Medulla oblongata (tissue), 1 donor: ENCODE measurements at regions not wholly inside any gene's neighbourhood (a gene's known extent, or its start where the extent isn't known, plus 50 kb on each side); places are given as distances from the start of the nearest gene placed in this dataset.
A peak's percentile ranks its signal among the peaks of the same experiment; 100 is the strongest.

Source experiments
- DNase-seq: peaks from one replicate; pipeline ENCODE4 v3.0.0-alpha.2; 2015; ENCODE audit errors: extremely low spot score

DNA sequence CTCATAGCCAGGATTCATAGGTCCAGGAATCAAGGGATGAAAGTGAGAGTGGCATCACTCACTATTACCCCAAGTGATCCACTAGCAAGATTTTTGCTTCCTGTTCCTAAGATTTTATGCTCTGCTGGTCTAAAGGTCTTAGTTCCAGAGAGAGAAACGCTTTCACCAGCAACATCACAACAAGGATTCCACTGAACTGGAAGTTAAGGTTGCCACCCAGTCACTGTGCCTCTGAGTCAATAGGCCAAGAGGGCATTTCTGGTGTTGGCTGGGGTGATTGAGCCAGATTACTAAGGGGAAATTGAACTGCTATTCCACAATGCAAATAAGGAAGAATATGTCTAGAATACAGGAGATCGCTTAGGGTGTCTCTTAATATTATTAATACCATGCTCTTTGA is 142.5 kb upstream of the ARID2 start:
- no peak for DNase-seq

DNA sequence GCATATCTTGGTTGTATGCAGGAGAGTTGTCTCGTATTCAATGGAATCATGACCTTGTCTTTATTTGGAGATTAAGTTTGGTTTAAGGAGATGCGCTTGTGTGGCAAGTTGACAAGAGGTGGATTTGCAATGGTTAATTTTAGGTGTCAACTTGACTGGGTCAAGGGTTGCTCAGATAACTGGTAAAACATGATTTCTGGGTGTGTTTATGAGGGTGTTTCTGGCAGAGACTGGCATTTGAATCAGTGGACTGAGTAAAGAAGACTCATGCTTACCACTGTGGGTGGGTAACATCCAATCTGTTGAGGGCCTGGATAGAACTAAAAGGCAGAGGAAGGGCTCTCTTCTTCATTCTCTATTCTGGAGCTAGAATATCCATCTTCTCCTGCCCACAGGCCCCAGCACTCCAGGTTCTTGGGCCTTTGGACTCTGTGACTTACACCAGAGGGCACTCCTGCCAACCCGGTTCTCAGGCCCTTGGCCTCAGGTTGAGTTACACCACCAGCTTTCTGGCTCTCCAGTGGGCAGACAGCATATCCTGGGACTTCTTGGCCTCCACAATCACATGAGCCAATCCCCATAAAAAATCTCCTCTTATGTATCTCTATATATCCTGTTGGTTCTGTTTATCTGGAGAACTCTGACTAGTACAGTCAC is 141.5 kb upstream of the ARID2 start:
- DNase-seq = no peak

DNA sequence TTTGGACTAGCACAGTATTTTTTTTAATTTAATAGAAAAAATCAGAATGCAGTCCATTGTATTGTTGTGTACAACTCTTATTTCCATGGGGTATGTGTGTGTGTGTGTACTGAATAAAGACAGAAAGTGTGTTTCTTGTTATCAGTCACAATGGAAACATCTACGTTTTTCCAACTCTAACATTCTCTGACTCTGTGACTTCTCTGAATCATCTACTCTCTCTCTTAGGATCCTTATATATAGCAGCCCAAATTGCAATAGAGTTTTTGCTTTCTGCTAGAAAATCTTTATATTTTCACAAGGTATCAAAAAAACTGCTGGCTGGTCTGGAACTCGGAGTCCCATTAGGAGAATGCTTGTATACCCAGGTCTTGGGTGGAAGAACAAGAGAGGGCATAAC is 138.9 kb upstream of the ARID2 start:
- no peak for DNase-seq

DNA sequence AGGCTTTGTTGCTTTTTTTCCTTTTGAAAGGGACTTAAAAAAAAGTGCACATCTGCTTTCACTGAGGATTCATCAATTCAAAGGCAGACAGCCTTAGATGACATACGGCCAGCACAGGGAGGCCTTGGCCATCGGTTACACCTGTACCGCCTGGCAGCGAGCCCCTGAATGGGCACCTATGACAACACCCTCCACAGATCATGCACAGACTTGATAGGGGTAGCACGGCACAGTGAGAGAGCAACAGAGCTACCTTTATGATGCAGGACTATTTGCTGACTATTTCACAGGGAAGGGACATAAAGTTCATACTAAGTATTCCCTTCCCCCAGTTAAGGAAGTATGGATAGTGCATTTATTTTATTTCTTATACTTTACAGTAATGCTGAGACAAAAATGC is 137.9 kb upstream of the ARID2 start:
- no peak for DNase-seq

DNA sequence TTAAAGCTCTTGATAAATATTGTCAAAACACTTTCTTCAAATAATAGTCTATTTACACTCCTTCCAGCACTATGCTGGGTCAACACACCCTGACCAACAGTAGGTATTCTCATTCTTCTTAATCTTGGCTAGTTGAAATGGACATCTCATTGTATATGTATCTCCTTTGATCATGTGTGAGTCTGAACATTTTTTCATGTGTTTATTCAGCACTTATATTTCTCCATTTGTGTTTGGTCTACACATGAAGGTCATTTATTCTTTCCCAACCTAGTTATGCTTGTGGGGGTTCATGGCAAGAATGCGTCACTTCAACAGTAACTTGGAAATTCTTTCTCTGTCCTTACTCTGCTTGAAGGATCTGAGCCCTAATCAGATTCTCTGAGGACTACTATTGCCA is 133.1 kb upstream of the ARID2 start:
- DNase-seq = no peak

DNA sequence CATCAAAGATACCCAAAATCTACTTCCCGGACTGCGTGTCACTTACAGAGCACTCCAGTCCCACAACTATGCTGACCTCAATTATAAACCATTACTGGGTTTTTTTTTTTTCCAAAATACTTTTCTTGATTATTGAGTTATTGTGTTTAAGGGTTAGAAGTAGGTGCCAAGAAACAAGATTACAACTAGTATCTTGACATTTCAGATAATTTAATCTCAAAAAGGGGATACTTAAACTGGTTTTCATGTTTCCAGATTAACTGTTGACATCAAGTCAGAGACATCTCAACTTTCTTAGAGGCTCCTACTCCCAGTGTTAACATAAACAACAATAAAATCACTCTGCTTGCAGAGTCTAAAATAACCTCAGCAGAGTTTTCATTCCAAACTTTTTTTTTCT is 131.2 kb upstream of the ARID2 start:
- DNase-seq = no peak

DNA sequence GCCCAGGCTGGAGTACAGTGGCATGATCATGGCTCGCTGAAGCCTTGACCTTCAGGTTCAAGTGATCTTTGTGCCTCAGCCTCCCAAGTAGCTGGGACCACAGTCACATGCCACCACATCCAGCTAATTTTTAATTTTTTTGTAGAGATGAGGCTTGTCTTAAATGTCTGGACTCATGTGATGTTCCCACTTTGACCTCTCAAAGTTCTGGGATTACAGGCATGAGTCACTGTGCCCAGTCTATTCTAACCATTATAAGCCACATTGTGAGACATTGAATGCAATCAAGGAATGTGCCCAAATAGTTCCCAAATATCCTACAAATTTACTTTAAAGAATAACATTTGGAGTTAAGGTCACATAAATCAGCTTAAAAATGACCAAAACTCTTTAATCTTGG is 130.7 kb upstream of the ARID2 start:
- DNase-seq = no peak

DNA sequence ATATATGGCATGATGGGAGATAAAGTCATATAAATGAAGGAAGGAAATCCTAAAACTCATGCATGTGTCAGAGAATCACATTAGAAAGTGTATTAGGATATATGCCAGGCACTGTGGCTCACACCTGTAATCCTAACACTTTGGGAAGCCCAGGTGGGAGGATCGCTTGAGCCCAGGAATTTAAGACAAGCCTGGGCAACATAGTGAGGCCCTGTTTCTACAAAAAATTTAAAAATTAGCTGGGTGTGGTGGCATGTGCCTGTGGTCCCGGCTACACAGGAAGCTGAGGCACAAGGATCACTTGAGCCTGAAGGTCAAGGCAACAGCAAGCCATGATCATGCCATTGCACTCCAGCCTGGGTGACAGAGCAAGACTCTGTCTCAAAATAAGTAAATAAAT is 130.3 kb upstream of the ARID2 start:
- DNase-seq = no peak

DNA sequence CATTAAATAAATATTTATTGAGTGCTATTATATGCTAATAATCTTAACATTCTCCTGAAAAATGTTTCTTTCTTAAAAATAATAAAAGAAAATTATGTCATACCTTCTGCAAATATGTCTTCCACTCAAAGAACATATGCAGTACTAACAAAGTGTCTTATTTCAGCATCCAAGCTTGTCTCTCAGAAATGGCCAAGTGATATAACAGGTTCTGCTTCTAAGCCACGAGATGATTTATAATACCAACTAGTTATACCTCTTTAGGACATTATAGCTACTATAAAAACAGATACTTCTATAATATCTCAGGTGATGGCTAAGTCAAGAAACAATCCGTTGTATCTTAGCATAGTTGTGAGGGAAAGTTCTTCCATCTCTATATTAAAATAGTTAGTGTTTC is 128.1 kb upstream of the ARID2 start:
- DNase-seq = no peak

DNA sequence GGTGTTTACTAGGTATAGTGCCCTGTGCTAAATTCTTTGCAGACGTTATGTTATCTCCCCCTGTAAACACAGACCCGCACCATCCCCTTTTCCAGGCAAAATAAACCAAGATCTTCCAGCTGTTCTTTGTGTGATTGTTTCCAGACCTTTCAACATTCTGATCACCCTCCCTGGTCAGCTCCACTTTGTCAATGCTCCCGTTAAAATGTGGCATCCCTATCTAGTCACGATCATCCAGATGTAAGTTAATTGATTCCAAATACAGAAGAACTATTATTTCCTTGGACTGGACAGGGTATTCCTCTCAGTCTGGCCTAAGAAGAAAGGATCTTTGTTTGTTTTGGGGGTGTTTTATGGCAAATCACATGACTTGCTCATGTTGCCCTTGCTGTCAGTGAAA is 127.6 kb upstream of the ARID2 start:
- DNase-seq = peak; percentile 68

DNA sequence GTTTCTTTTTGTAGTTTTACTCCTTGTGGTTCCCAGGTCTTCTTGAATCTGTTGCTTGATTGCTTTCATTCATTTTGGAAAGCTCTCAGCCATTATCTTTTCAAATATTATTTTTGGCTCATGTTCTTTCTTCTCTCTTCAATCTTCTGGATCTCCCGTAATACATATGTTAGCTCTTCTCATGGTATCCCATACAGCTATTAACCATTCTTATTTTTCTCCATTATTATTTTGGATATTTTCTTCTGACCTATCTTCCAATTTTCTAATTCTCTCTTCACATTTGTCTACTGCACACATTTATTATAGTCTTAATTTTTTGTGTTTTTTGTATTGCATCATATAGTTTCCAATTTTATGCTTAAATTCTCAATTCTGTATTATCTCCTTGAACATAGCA is 123.9 kb upstream of the ARID2 start:
- DNase-seq = no peak

DNA sequence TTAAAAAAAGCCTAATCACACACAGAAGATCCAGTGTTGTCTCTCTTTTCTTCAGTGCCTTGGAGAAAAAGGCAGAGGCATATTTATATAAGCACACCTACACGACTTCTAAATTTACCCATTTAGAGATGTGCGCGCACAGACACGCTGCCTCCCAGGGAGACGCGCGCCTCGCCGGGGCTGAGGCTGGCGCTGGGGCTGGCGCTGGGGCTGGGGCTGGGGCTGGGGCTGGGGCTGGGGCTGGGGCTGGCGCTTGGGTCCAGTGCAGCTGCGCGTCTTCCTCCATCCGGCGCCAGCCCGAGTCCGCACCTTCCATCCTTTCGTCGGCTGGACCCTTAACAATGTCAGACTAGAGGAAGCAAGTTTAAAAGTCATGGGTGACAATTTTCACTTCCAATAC is 118.4 kb upstream of the ARID2 start:
- no peak for DNase-seq

DNA sequence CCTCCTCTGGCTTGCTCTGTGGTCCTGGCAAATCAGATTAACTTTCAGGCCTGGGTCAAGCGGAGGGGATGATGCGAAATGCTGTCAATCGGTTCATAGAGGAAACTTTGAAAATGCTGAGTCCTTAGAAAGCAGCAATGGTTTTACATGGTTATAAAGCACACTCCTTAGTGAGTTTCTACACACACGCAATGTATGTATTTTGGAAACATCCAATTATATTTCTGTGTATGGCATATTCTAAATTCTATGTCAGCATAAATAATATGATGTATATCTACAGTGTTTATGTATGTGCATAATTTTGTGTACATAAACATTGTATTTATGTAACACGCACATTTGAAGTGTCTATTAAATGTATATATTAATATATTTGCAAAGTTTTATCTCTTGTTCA is 118.0 kb upstream of the ARID2 start:
- no peak for DNase-seq

DNA sequence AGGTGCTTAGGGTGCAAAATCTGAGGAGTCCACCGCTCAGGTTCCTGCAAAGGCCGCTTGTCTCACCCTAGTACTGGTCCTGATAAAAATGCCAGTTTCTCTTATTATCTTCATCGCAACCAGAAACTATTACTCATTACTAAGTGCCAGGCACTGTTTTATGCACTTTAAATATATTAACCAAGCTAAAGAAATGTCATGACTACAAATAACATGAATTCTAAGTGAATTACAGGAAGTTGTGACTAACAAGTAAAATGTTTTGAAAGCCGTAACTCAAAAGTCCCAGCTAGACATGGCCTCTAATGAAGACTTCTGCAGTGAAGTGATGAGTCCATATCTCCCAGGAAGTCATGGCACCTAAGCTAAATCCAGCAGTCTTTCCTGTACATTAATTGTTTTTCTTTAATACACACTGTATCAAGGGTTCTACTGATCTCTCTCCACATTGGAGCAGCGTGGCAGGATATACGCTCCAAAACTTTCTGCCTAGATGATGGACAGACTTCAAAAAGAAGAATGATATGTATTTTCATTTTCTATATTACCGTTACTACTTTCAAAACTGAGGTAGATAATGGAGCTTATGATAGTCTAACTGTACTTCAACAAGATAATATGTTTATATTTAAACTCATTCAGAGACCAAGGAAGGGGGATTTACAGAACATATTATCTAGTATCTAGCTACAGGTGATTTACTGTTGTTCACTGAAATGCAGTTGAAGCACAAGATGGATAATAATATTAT is 117.3 kb upstream of the ARID2 start:
- DNase-seq = no peak

DNA sequence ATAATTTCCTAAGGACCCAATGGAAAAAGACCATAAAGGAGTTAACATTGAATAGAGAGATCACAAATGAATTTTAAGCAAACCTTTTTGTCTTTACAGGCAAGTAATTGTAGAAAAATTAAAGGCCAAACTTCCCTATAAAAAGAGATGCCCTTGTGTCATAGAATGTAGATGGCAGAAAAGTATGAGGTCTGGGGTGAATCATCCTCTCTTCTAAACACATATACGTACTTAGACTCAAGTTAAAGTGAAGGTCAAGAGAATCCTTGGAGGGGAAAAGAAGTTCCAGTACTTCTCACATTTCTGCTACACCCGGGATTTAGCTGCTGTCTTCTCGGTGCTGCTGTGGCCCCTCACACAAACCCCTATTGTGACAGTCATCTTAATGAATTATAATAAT is 116.2 kb upstream of the ARID2 start:
- DNase-seq = no peak

DNA sequence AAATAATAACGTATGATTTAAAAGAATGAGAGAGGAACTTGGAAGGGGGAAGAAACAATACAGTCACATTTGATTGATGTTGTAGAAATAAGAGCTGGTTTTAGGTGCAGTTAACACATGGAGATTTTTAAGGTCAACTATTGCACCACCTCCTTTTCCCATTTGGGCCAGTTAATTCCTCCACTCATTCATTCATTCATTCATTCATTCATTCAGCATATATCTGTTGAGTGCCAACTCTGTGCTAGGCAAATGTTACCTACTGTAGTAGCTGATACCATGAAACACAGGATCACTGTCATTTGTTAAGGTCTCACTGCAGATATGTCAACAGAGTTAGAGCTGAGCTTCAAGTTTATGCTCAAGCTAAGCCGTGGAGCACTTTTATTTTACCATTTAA is 115.7 kb upstream of the ARID2 start:
- DNase-seq = no peak

DNA sequence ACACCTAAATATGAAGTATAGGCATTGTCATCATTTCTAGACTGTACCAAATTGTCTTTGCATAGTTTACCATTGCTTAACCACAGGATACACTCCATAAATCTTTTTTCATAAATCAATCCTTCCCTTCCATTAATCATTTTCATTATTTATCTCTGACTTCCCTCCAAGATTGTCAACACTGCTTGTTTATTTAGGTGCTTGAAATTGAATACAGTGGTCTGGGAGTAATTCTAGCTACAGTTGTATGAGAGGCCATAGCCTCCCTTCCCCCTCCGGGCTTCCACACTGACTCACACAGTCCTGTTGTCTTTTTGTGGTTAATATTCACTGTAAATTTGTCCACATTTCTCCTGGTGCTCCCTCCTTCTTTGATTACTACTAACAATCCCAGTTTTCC is 114.2 kb upstream of the ARID2 start:
- peak; percentile 20 for DNase-seq

DNA sequence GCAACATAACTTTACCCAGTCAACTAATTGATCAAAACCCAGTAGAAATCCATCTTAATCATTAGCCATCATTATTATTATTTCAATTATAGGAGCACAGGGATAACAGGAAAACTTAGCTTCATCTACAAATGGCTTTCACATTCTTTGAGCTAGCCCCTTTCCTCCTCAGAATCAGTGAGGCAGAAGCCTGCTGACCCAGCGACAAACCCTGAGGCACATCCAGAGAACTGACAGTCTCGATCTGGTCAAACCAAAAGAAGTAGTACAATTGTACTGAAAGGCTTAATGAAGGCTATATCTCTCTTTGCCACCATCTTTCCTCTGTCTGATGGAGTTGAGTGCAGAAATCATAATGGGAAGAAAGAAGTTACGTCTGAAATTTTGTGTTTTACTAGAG is 109.8 kb upstream of the ARID2 start:
- no peak for DNase-seq

DNA sequence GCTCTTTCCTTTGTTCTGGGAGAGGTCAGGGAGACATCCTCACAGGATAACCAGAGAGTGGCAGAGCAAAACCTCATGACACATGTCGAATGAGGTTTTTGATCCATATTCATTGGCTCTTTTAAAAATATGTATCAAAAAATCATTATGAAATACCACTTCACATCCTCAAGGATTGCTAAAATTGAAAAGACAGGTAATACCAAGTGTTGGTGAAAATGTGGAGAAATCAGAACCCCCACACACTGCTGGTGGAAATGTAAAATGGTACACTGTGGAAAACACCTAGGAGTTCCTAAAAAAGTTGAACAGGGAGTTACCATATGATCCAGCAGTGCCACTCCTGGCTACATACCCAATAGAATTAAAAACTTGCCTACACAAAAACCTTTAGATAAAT is 107.8 kb upstream of the ARID2 start:
- no peak for DNase-seq

DNA sequence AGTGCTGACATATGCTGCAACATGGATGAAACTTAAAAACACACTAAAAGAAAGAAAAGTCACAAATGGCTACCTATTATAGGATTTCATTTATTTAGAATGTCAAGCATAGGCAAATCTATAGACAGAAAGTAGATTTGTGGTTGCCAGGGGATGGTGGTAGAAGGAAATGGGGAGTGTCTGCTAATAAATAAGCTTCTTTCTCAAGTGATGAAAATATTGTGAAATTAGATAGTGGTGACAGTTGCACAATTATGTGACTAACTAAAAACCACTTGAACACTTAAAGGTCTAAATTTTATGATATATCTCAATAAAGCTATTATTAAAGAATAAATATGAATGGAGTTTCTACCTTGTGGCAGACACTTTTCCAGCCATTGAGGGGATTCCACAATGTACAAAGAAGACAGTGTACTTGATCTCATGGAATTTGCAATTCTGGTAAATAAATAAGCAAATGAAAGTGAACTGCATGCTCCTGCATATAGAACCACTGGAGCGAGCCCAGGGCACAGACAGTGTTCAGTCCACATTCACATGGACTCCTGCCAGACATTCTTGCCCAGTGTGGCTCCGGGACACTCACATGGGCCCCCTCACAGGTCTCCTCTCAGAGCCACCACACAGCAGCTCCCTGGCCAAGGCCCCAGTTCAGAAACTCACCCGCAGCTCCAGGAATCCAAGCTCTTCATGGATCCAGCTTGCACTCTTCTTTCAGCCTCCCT is 107.1 kb upstream of the ARID2 start:
- no peak for DNase-seq

DNA sequence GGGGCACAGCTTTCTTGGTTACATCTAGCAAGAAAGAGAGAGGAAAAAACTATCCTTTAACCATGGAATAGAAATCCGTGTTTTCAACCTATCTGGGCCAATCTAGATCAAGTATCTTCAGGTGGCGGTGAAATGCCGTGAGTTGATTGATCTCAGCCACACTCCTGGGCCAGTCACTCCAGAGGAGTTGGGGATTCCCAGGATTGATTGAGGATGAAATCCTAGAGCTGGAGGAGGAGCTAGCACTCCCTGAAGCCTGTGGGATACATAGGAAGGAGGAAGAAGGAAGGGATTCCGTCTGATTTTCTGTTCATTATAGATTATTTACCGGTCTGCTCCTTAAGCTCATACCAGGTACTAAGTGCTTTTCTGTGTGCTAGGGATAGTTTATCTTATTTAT is 106.3 kb upstream of the ARID2 start:
- DNase-seq = no peak

DNA sequence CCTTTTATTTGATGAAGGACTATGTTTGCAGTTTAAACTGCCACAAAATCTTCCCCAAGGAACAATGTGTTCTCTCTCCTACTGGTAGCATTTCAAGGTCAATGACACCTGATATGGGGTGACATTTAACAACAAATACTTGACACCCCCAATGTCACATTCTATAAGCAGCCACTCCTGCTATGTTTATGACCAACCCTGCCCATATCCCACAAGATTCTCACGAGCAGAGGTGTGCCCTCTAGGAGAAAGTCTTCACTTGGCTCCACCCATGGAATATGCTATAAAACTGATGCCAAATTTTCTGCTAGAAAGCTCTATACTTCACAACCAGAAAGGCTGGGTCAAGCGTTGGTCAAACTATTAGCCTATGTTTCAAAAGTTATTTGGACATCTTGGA is 105.6 kb upstream of the ARID2 start:
- no peak for DNase-seq

DNA sequence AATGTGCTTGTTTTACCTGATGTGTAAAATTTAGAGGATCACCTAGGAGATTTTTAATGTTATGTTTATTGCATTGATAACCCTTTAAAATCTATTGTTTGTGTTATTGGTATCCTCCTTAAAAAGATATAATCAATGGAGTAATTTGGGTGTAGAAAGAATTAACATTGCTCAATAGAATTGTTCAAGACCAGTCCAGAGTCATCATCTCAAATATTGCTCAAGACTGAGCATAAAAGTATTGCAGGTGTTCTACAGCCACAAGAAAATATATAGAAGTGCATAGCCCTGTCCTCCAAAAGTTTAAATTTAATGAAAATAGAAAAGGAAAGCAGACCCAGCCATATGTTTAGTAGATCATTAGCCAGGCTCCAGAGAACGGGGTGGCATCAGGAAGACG is 102.5 kb upstream of the ARID2 start:
- DNase-seq = no peak
